Mammary epithelial cell (primary cell): ENCODE measurements at regions not wholly inside any gene's neighbourhood (a gene's known extent, or its start where the extent isn't known, plus 50 kb on each side); places are given as distances from the start of the nearest gene placed in this dataset.

Experiments
- CTCF ChIP-seq, 2 donors: IDR thresholded peaks in 1 of 2; conservative IDR thresholded peaks in 1 of 2; 2 replicates each; pipeline ENCODE4 v1.5.1; 2011 to 2012; ENCODE audit warnings: inconsistent platforms in 2 of 2, low read length in 2 of 2, mild to moderate bottlenecking in 2 of 2, control low read depth in 1 of 2, low read depth in 1 of 2; ENCODE audit not compliant: insufficient read depth in 1 of 2; ENCODE audit errors: extremely low read depth in 1 of 2
- EZH2 ChIP-seq: IDR thresholded peaks from 2 replicates; pipeline ENCODE4 v1.6.1; 2012; ENCODE audit warnings: low read length, inconsistent platforms, borderline replicate concordance

- TF ChIP-seq CTCF (conservative IDR thresholded peaks at IDR 0.05 in 1 of 2, IDR thresholded peaks at IDR 0.05 in 1 of 2; ENCODE audit: extremely low read depth in 1 of 2, insufficient read depth in 1 of 2, low read depth in 1 of 2, low read length in 2 of 2) (no peak), EZH2 (no peak)
These were observed 237.5 kb downstream of the CD83 start for GRCh38 chr6:14354919-14355572.
